Esophagus (tissue), 2 donors: ENCODE measurements at regions not wholly inside any gene's neighbourhood (a gene's known extent, or its start where the extent isn't known, plus 50 kb on each side); places are given as distances from the start of the nearest gene placed in this dataset.

Experiments
- H3K27ac ChIP-seq, 2 donors: one replicate each; pipeline ENCODE4 v1.5.1; 2013; ENCODE audit warnings: low read depth in 2 of 2, mild to moderate bottlenecking in 2 of 2, inconsistent platforms in 1 of 2, low read length in 1 of 2, moderate library complexity in 1 of 2
- H3K27me3 ChIP-seq, 2 donors: one replicate each; pipeline ENCODE4 v1.6.1; 2013; ENCODE audit warnings: low read length in 2 of 2, control low read depth in 1 of 2, mild to moderate bottlenecking in 1 of 2; ENCODE audit not compliant: insufficient read depth in 2 of 2, control insufficient read depth in 1 of 2
- H3K36me3 ChIP-seq, 2 donors: one replicate each; pipeline ENCODE4 v1.6.1; 2013; ENCODE audit warnings: low read length in 1 of 2; ENCODE audit not compliant: control insufficient read depth in 2 of 2, insufficient read depth in 2 of 2
- H3K4me1 ChIP-seq, 2 donors: one replicate each; pipeline ENCODE4 v1.6.1; 2013; ENCODE audit warnings: low read length in 1 of 2; ENCODE audit not compliant: control insufficient read depth in 2 of 2, insufficient read depth in 2 of 2
- H3K4me3 ChIP-seq, 2 donors: one replicate each; pipeline ENCODE4 v1.5.1; 2013; ENCODE audit warnings: low read length in 2 of 2, mild to moderate bottlenecking in 2 of 2, low read depth in 1 of 2, moderate library complexity in 1 of 2
- H3K9me3 ChIP-seq, 2 donors: one replicate each; pipeline ENCODE4 v1.6.1; 2013; ENCODE audit warnings: mild to moderate bottlenecking in 2 of 2, low read depth in 1 of 2, low read length in 1 of 2, moderate library complexity in 1 of 2; ENCODE audit not compliant: control insufficient read depth in 2 of 2, insufficient read depth in 1 of 2
- WGBS, 2 donors: extraction: QIAGEN DNeasy Blood & Tissue Kit; methylation state at CpG; one replicate each; pipeline ENCODE4 v1.1.7; 2013; 5-methylcytosine and 5-hydroxymethylcytosine counted together
- donor health status: healthy with polysubstance abuse.
- donor health status: Bipolar disorder and iron deficiency.

GRCh38 chr5:72658161-72658560 is 151.0 kb upstream of the ZNF366 start:
- Histone ChIP-seq H3K27me3 (peaks cover 0 to 4% of the 10 kb centered on the region in 2 donors), H3K4me3 (no peak overlapping the region), H3K27ac (no peak overlapping the region), H3K4me1 (no peaks in the 10 kb centered on the region), H3K9me3 (no peaks in the 10 kb centered on the region), H3K36me3 (no peaks in the 10 kb centered on the region)
- WGBS, 2 donors, result 91% methylated on average over 3 of the region's 3 CpGs

- no peaks in the 10 kb centered on the region for H3K9me3 ChIP-seq
- WGBS, 2 donors, result 90 to 92% methylated on average over 2 of the region's 2 CpGs
These were observed 149.7 kb upstream of the ZNF366 start for GRCh38 chr5:72656756-72657513.

DNA sequence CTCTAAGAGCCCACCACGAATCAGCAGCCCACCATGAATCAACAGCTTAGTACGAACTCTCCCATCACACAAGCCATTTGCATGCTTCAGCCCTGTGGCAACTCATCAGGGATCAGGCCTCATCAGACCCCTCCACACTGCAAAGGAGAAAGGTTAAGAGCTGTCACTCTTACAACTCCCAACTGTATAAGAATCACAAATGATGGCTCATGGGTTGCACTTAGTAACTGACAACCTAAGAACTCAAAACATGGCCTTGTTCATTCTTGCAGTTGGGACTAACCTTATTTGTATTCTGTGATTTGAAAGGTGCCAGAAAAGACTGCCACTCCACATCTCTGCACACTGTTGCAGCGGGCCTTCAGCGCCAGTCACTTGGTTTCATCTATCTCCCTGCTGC is 149.1 kb upstream of the ZNF366 start:
- H3K27me3 ChIP-seq, result peaks cover 0 to 4% of the 10 kb centered on the region in 2 donors
- H3K27ac ChIP-seq, result no peak overlapping the region
- 88 to 89% methylated on average over 4 of the region's 4 CpGs for WGBS, 2 donors
- H3K36me3 ChIP-seq, result no peaks in the 10 kb centered on the region
- no peaks in the 10 kb centered on the region for H3K4me1 ChIP-seq
- no peaks in the 10 kb centered on the region for H3K9me3 ChIP-seq
- H3K4me3 ChIP-seq, result no peak overlapping the region

More at GRCh38 chr5:72656756-72657513, 149.7 kb upstream of the ZNF366 start:
- H3K36me3 ChIP-seq, result no peaks in the 10 kb centered on the region
- no peaks in the 10 kb centered on the region for H3K4me1 ChIP-seq
- no peak overlapping the region for H3K27ac ChIP-seq
- no peak overlapping the region for H3K4me3 ChIP-seq
- peaks cover 0 to 4% of the 10 kb centered on the region in 2 donors for H3K27me3 ChIP-seq

- no peak overlapping the region for H3K4me3 ChIP-seq
- no peak overlapping the region for H3K27ac ChIP-seq
- H3K27me3 ChIP-seq, result peaks cover 0 to 4% of the 10 kb centered on the region in 2 donors
- H3K4me1 ChIP-seq, result no peaks in the 10 kb centered on the region
- no peaks in the 10 kb centered on the region for H3K36me3 ChIP-seq
- no peaks in the 10 kb centered on the region for H3K9me3 ChIP-seq
- WGBS, 2 donors, result 81 to 90% methylated on average over 2 of the region's 2 CpGs
These were observed 147.0 kb upstream of the ZNF366 start for GRCh38 chr5:72654231-72654630.

- H3K27ac ChIP-seq, result no peak overlapping the region
- H3K4me3 ChIP-seq, result no peak overlapping the region
- no peaks in the 10 kb centered on the region for H3K4me1 ChIP-seq
- H3K36me3 ChIP-seq, result no peaks in the 10 kb centered on the region
- no peaks in the 10 kb centered on the region for H3K27me3 ChIP-seq
- H3K9me3 ChIP-seq, result no peaks in the 10 kb centered on the region
- WGBS, 2 donors, result 73 to 77% methylated on average over 2 of the region's 2 CpGs
These were observed 146.4 kb upstream of the ZNF366 start for GRCh38 chr5:72653586-72653985.

DNA sequence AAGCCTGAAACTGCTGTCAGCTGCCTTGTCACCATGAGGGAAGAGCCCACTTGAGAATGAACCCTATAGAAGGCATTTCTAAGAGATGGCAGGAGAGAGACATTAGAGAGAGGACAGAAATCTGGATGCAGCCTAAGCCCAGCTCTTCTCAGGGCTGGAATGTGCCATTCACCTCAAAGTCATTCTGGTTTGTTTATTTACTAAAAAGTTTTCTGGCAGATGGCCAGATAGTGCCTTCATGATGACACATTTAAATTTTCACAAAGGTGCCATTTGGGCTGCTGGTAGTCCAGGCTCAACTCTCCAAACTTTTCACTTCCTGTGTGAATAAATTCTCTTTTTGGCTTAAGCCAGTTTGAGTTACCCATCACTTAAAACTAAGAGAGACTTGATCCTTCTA is 144.6 kb upstream of the ZNF366 start:
- H3K36me3 ChIP-seq, result no peaks in the 10 kb centered on the region
- no peak overlapping the region for H3K4me3 ChIP-seq
- no peaks in the 10 kb centered on the region for H3K27me3 ChIP-seq
- no peaks in the 10 kb centered on the region for H3K9me3 ChIP-seq
- H3K27ac ChIP-seq, result no peak overlapping the region
- H3K4me1 ChIP-seq, result no peaks in the 10 kb centered on the region

DNA sequence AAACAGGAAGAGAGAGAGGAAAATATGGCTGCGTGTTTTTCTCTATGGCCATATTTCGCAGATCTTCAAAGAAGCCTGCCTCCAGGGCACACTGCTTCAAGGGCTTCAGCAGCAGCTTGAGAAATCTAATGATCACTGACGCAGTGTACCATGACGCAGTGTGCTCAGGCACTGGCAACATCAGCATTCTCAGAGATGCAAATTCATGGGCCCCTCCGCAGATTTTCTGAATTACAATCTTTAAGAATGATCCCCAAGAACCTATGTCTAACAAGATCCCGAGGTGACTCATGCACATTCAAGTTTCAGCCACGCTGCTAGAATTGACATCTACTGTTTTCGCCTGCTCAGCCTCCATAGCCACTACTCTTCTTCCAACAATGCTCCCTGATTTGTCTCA is 143.9 kb upstream of the ZNF366 start:
- H3K27ac ChIP-seq, result no peak overlapping the region
- H3K36me3 ChIP-seq, result no peaks in the 10 kb centered on the region
- no peaks in the 10 kb centered on the region for H3K4me1 ChIP-seq
- no peak overlapping the region for H3K4me3 ChIP-seq
- H3K9me3 ChIP-seq, result no peaks in the 10 kb centered on the region
- no peaks in the 10 kb centered on the region for H3K27me3 ChIP-seq
- WGBS, 2 donors, result 90 to 93% methylated on average over 8 of the region's 8 CpGs

DNA sequence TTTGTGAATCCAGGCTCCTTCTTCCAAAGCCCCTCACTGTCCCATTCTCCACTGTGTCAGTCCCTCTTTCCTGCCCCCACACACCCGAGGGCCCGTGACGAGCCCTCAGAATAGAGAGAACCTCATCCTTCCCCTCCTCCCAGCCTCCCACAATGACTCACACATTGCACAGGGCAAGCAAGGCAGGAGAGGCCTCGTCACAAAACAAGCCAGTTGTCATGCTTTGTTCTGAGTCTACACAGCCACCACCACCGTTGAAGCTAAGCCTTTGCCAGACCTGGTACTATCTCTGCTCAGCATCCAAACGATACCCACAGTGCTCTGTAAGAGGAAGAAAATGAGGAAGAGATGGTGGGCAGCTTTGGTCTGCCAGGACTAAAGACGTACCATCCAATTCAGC is 142.2 kb upstream of the ZNF366 start:
- no peak overlapping the region for H3K4me3 ChIP-seq
- no peak overlapping the region for H3K27ac ChIP-seq
- H3K27me3 ChIP-seq, result no peaks in the 10 kb centered on the region
- no peaks in the 10 kb centered on the region for H3K4me1 ChIP-seq
- no peaks in the 10 kb centered on the region for H3K36me3 ChIP-seq
- H3K9me3 ChIP-seq, result no peaks in the 10 kb centered on the region
- WGBS, 2 donors, result 78% methylated on average over 7 of the region's 7 CpGs

- H3K4me3 ChIP-seq, result no peak overlapping the region
- H3K9me3 ChIP-seq, result no peaks in the 10 kb centered on the region
- H3K27me3 ChIP-seq, result no peaks in the 10 kb centered on the region
- no peaks in the 10 kb centered on the region for H3K4me1 ChIP-seq
- WGBS, 2 donors, result 58 to 68% methylated on average over 1 of the region's 1 CpG
- H3K36me3 ChIP-seq, result no peaks in the 10 kb centered on the region
- no peak overlapping the region for H3K27ac ChIP-seq
These were observed 141.3 kb upstream of the ZNF366 start for GRCh38 chr5:72648480-72648879.

DNA sequence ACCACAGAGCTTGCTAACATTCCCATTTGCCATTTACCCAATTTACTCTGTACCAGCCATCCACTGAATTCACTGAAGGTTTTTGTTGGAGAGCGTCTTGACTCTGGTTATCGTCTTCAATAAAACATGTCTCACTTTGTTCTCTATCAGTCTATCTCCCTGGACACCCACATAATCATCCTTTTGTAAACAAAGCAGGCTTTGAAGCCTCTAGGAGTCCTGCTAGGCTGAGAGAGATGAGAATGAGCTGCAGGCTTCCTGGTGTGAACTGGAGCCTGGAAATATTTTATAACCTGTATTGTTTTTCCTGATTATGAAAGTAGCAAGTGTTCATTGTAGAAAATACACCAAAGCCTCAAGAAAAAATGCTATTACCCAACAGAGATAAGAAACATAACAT is 140.6 kb upstream of the ZNF366 start:
- Histone ChIP-seq H3K27ac (no peak overlapping the region), H3K4me3 (no peak overlapping the region), H3K27me3 (no peaks in the 10 kb centered on the region), H3K9me3 (no peaks in the 10 kb centered on the region), H3K36me3 (no peaks in the 10 kb centered on the region), H3K4me1 (no peaks in the 10 kb centered on the region)
- WGBS, 2 donors, result 38 to 42% methylated on average over 2 of the region's 2 CpGs
